ENCODE measurements at regions not wholly inside any gene's neighbourhood (a gene's known extent, or its start where the extent isn't known, plus 50 kb on each side); places are given as distances from the start of the nearest gene placed in this dataset.

DNA sequence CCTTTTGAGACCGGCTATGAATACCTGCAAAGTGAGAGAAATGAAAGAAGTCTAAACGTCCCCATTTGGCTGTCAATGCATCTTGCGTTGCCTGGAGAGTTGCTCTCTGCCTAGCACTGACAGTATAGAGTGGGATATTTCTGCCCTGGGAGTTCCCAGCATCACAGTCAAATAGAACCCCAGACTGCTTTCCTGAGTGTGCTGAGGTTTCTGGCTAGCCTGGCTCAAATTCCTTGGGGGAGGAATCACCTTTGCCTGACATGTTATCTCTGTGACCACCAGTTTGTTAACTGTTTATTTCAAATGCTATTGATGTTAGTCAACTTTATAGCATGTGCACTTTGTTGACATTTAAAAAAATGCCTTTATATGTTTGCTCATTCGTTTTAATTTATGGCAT lies 212.0 kb upstream of the FAM78B start:
- TF ChIP-seq GATA3 (IDR thresholded peaks at IDR 0.05; ENCODE audit: low read depth, low read length) (no peak), GATA2 (IDR thresholded peaks at IDR 0.05; ENCODE audit: low read depth, low read length) (no peak)
